HUES6 (cell line): ENCODE measurements at regions not wholly inside any gene's neighbourhood (a gene's known extent, or its start where the extent isn't known, plus 50 kb on each side); places are given as distances from the start of the nearest gene placed in this dataset.

Source experiments
- H3K27ac ChIP-seq: 2 replicates; pipeline ENCODE4 v1.7.0; 2013; ENCODE audit warnings: low read depth, mild to moderate bottlenecking, low read length, inconsistent platforms
- H3K27me3 ChIP-seq: 2 replicates; pipeline ENCODE4 v1.6.1; 2013; ENCODE audit warnings: low read length; ENCODE audit not compliant: control insufficient read depth, insufficient read depth
- H3K36me3 ChIP-seq: 2 replicates; pipeline ENCODE4 v1.6.1; 2013; ENCODE audit warnings: low read length; ENCODE audit not compliant: control insufficient read depth, insufficient read depth
- H3K4me1 ChIP-seq: 2 replicates; pipeline ENCODE4 v1.6.1; 2013; ENCODE audit warnings: low read length; ENCODE audit not compliant: control insufficient read depth, insufficient read depth
- H3K4me3 ChIP-seq: 2 replicates; pipeline ENCODE4 v1.5.1; 2013; ENCODE audit warnings: low read depth, low read length
- H3K9ac ChIP-seq: one replicate; pipeline ENCODE4 v1.6.1; 2013; ENCODE audit warnings: mild to moderate bottlenecking, low read length
- H3K9me3 ChIP-seq: 2 replicates; pipeline ENCODE4 v1.6.1; 2013; ENCODE audit warnings: low read depth, low read length; ENCODE audit not compliant: control insufficient read depth, insufficient read depth

DNA sequence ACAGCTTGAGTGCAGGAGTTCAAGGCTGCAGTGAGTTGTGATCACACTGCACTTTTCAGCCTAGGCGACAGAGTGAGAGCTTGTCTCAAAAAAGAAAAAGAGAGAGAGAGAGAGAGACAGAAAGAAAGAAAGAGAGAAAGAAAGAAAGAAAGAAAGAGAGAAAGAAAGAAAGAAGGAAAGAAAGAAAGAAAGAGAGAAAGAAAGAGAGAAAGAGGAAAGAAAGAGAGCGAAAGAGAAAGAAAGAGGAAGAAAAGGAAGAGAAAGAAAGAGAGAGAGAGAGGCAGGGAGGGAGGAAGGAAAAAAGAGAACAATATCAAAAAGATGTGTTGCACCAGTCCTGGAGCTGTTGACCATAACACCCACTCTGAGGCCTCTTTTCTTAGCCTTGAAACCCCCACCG is 89.8 kb upstream of the MBOAT2 start:
- Histone ChIP-seq H3K27ac (no peak overlapping the region), H3K27me3 (0 out of 2 replicates have a peak, but pooled peaks cover 11% of the 10 kb centered on the region), H3K9ac (no peak overlapping the region), H3K9me3 (no peaks in the 10 kb centered on the region), H3K4me1 (peaks cover 16% of the 10 kb centered on the region), H3K4me3 (no peak overlapping the region), H3K36me3 (no peaks in the 10 kb centered on the region)

DNA sequence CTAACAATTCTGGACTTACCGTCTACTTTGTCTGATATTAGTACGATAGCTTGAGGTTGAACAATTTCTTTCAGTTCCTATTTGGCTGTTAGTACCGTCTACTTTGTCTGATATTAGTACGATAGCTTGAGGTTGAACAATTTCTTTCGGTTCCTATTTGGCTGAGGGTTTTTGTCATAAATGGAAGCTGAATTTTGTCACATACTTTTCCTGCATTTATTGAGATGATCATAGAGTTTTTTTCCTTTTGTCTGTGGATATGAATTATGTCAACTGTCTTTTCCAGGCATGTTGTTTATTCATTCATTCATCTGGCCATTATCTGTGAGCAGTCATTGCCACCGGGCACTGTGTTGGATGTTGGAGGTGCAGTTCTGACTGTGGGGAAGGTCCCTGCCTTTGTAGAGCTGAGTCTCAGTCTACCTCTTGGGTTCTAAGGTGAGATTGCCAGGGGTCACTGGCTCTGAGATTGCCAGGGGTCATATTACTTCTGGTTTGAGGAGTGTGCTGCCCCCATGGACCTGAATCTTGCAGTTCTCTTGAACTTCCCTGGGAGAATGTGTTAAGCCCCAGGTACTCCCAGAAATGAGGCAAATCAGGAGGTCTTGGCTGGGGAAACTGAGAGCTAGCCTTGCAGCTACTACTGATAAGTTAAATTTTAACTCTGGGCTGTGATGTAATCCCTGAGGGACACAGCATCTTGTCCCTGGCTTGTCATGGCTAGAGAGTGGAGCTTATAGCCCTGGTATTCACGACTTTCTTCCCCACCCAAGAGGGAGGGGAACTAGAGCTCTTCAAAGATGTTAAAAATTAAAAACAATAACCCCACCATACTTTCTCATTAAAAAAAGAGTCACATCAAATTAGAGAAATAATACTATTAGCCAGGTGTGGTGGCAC is 89.1 kb upstream of the MBOAT2 start:
- no peak overlapping the region for H3K4me3 ChIP-seq
- H3K27ac ChIP-seq = no peak overlapping the region

DNA sequence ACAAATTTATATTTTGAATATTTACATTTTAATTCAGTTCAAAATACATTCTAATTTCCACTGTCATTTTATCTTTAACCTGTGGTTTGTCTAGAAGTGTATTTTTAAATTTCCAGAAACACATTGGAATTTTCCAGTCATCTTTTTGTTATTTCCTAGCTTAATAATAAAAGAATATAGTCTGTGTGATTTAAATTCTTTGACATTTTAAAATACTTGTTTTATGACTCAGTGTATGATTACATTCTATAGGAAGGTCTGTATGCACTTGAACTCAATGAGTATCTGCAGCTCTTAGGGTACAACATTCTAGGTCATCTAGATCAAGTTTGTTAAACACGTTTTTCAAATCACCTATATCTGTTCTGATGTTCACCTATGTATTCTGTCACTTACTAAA is 88.3 kb upstream of the MBOAT2 start:
- Histone ChIP-seq H3K4me3 (no peak overlapping the region), H3K27ac (no peak overlapping the region), H3K27me3 (0 out of 2 replicates have a peak, but pooled peaks cover 11% of the 10 kb centered on the region), H3K9ac (no peak overlapping the region), H3K36me3 (no peaks in the 10 kb centered on the region), H3K9me3 (no peaks in the 10 kb centered on the region), H3K4me1 (peaks cover 19% of the 10 kb centered on the region)

More for the DNA sequence above, 89.1 kb upstream of the MBOAT2 start:
- H3K9me3 ChIP-seq = no peaks in the 10 kb centered on the region
- H3K36me3 ChIP-seq = no peaks in the 10 kb centered on the region
- 0 out of 2 replicates have a peak, but pooled peaks cover 11% of the 10 kb centered on the region for H3K27me3 ChIP-seq
- H3K9ac ChIP-seq = no peak overlapping the region
- H3K4me1 ChIP-seq = peaks cover 16% of the 10 kb centered on the region

DNA sequence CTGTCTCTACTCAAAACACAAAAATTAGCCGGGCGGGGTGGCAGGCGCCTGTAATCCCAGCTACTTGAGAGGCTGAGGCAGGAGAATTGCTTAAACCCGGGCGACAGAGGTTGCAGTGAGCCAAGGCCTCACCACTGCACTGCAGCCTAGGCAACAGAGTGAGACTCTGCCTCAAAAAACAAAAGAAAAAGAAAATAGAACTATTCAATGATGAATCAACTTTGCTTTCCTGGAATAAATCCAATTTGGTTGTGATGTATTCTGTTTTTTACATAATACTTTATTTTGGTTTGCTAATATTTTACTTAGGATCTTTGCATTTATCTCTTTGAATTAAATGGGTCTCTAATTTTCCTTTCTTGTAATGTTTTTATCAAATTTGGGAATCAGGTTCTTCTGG is 86.3 kb upstream of the MBOAT2 start:
- 0 out of 2 replicates have a peak, but pooled peaks cover 6% of the 10 kb centered on the region for H3K27me3 ChIP-seq
- H3K4me3 ChIP-seq = no peak overlapping the region
- no peaks in the 10 kb centered on the region for H3K36me3 ChIP-seq
- no peaks in the 10 kb centered on the region for H3K9me3 ChIP-seq
- H3K4me1 ChIP-seq = peaks cover 3% of the 10 kb centered on the region; the same call in 1 of the 2 replicates
- no peak overlapping the region for H3K27ac ChIP-seq
- no peak overlapping the region for H3K9ac ChIP-seq

- Histone ChIP-seq H3K9ac (no peak overlapping the region), H3K36me3 (no peaks in the 10 kb centered on the region), H3K27ac (no peak overlapping the region), H3K27me3 (no peaks in the 10 kb centered on the region), H3K9me3 (peaks cover 2% of the 10 kb centered on the region; the same call in 1 of the 2 replicates), H3K4me1 (peaks cover 3% of the 10 kb centered on the region; the same call in 1 of the 2 replicates), H3K4me3 (no peak overlapping the region)
Measured at GRCh38 chr2:9087121-9087681, 83.7 kb upstream of the MBOAT2 start.

DNA sequence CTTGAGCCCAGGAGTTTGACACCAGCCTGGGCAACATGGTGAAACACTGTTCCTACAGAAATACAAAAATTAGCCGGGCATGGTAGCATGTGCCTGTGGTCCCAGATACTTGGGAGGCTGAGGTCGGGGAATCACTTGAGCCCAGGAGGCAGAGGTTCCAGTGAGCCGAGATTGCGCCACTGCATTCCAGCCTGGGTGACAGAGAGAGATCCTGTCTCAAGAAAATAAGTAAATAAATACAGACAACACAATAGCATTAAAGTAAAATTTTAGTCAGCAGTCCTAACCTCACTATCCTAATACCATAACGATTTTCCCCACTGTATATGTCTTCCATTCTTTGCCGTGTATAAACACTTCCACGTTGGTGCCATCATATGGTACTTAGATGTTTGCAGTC is 83.0 kb upstream of the MBOAT2 start:
- Histone ChIP-seq H3K4me1 (peaks cover 3% of the 10 kb centered on the region; the same call in 1 of the 2 replicates), H3K9ac (no peak overlapping the region), H3K9me3 (peaks cover 8% of the 10 kb centered on the region), H3K27ac (no peak overlapping the region), H3K27me3 (no peaks in the 10 kb centered on the region), H3K4me3 (no peak overlapping the region), H3K36me3 (no peaks in the 10 kb centered on the region)

- Histone ChIP-seq H3K27ac (no peak overlapping the region), H3K36me3 (no peaks in the 10 kb centered on the region), H3K9ac (no peak overlapping the region)
Measured at GRCh38 chr2:9085353-9085752, 81.9 kb upstream of the MBOAT2 start.

DNA sequence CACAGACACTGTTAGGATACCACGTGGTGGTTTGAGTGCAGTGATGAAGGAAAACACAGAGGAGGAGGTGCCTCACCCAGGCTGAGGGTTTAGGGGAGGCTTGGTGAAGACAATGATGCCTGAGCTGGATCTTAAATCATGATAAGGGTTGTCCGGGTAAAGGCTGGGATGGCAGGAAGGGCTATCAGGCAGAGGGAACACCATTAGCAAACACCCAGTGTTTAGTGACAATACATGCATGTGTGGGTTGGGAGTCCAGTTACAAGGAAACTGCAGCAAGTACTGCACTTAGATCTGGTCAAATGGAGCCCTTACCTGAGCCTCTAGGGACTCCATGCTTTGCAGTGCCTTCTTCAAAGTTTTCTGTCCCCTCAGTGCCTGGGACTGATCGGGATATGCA is 79.8 kb upstream of the MBOAT2 start:
- Histone ChIP-seq H3K36me3 (no peaks in the 10 kb centered on the region), H3K27ac (no peak overlapping the region), H3K4me3 (no peak overlapping the region), H3K4me1 (peaks cover 3% of the 10 kb centered on the region; the same call in 1 of the 2 replicates), H3K9ac (no peak overlapping the region), H3K27me3 (no peaks in the 10 kb centered on the region), H3K9me3 (peaks cover 11% of the 10 kb centered on the region)

More at GRCh38 chr2:9085353-9085752, 81.9 kb upstream of the MBOAT2 start:
- H3K4me1 ChIP-seq = peaks cover 3% of the 10 kb centered on the region; the same call in 1 of the 2 replicates
- H3K9me3 ChIP-seq = peaks cover 11% of the 10 kb centered on the region
- no peak overlapping the region for H3K4me3 ChIP-seq
- no peaks in the 10 kb centered on the region for H3K27me3 ChIP-seq

- Histone ChIP-seq H3K27me3 (no peaks in the 10 kb centered on the region), H3K27ac (no peak overlapping the region), H3K9me3 (peaks cover 11% of the 10 kb centered on the region), H3K36me3 (no peaks in the 10 kb centered on the region), H3K4me3 (no peak overlapping the region), H3K9ac (no peak overlapping the region), H3K4me1 (peaks cover 3% of the 10 kb centered on the region; the same call in 1 of the 2 replicates)
Measured at GRCh38 chr2:9082158-9082557, 78.7 kb upstream of the MBOAT2 start.

GRCh38 chr2:9081750-9082149 is 78.3 kb upstream of the MBOAT2 start:
- no peaks in the 10 kb centered on the region for H3K4me1 ChIP-seq
- no peaks in the 10 kb centered on the region for H3K27me3 ChIP-seq
- H3K9me3 ChIP-seq = peaks cover 11% of the 10 kb centered on the region
- H3K36me3 ChIP-seq = no peaks in the 10 kb centered on the region
- H3K9ac ChIP-seq = no peak overlapping the region
- H3K27ac ChIP-seq = no peak overlapping the region
- H3K4me3 ChIP-seq = no peak overlapping the region

GRCh38 chr2:9078405-9078804 is 74.9 kb upstream of the MBOAT2 start:
- Histone ChIP-seq H3K27me3 (no peaks in the 10 kb centered on the region), H3K9me3 (peaks cover 11% of the 10 kb centered on the region), H3K4me1 (peaks cover 19% of the 10 kb centered on the region), H3K27ac (no peak overlapping the region), H3K36me3 (no peaks in the 10 kb centered on the region), H3K4me3 (no peak overlapping the region), H3K9ac (no peak overlapping the region)
